CD4-positive, alpha-beta T cell treated with Interleukin-15 for 4 hours (primary cell): ENCODE measurements at regions not wholly inside any gene's neighbourhood (a gene's known extent, or its start where the extent isn't known, plus 50 kb on each side); places are given as distances from the start of the nearest gene placed in this dataset.
A peak's percentile ranks its signal among the peaks of the same experiment; 100 is the strongest.

Experiments
- DNase-seq: peaks from one replicate; pipeline ENCODE4 v3.0.0-alpha.2; 2020; ENCODE audit warnings: low spot score

GRCh38 chr7:114856625-114857024 lies 65.3 kb upstream of the MDFIC start:
- no peak for DNase-seq

GRCh38 chr7:114857605-114858004 lies 64.3 kb upstream of the MDFIC start:
- DNase-seq, result no peak

GRCh38 chr7:114859477-114859876 lies 62.4 kb upstream of the MDFIC start:
- DNase-seq, result no peak

GRCh38 chr7:114860206-114860605 lies 61.7 kb upstream of the MDFIC start:
- no peak for DNase-seq

GRCh38 chr7:114862406-114862805 lies 59.5 kb upstream of the MDFIC start:
- no peak for DNase-seq

GRCh38 chr7:114864278-114864677 lies 57.6 kb upstream of the MDFIC start:
- no peak for DNase-seq

GRCh38 chr7:114865564-114865963 lies 56.3 kb upstream of the MDFIC start:
- DNase-seq, result peak; percentile 70
